Jurkat, Clone E6-1 (cell line): ENCODE measurements at regions not wholly inside any gene's neighbourhood (a gene's known extent, or its start where the extent isn't known, plus 50 kb on each side); places are given as distances from the start of the nearest gene placed in this dataset.

ENCODE experiments used
- DNase-seq: peaks from one replicate; pipeline ENCODE4 v3.0.0-alpha.2; 2011; ENCODE audit warnings: low read depth, low spot score
- H3K4me3 ChIP-seq: 2 replicates; pipeline ENCODE4 v1.5.1; 2011; ENCODE audit warnings: mild to moderate bottlenecking, low read length, control low read depth, moderate library complexity

GRCh38 chr6:165969184-165969583, 198.5 kb downstream of the TBXT start:
- no peak for DNase-seq
- no peak overlapping the region for H3K4me3 ChIP-seq

DNA sequence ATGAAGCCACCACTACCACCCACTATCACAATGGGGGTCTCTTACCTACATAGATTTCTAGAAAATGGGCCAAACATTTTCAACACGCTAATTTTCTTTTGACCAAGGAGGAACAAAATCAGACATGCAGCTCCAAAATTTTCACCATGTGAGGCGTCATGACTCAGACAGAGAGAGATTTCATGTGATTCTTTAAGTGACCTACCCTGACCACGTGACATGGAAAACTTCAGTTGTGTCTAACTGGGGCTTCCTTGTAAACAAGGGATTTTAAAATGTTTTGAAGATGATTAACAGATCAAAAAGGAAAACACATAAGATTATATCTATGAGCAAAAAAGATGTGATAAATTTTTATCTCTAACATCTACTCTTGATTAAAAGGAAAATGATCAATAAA, 199.2 kb downstream of the TBXT start:
- DNase-seq: no peak
- H3K4me3 ChIP-seq: no peak overlapping the region

DNA sequence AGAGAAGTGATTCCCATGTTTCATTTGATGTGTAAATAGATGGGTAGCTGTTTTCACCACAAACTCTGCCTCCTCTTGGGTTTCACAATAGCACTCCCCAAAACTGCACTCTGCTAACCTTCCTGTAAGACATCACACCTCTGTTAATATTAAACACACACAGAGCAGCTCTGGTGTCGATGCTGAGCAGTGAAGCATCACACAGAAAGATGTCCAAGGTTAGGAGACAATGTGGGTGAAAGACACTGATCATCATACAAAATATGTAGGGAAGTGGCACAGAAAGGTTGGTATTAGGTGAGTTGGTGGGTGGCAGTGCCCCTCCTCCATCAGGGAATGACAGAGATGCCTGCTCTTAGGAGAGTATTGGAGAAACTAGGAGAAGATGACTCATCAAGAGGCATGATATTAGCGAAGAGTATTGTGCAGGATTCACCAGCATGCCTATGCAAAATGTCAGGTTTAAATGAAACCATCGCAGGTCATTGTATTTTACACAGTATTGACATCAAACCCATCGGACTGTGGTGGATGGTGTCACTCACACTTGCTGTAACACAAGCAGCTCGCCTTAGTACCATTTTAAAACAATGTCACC, 199.7 kb downstream of the TBXT start:
- DNase-seq: no peak
- H3K4me3 ChIP-seq: no peak overlapping the region

DNA sequence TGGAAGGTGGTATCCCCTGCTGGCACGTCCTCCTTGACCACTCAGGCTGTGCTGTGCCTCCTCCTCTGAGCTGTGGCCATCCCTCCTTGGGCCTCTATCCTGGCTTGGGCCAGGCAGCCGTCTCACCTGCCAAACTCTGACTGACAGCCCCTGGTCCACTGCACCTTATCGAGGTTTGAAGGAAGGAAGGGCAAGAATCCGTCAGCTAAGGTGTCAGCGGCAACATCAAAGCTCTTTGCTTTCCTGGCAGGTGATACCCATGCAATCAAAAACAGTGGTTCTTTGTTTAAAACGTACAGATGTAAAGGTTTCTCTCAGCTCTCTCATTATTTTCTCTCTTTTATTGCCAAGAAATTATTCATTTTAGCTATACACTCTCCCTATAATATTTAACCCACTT, 203.9 kb downstream of the TBXT start:
- DNase-seq: no peak
- H3K4me3 ChIP-seq: no peak overlapping the region

GRCh38 chr6:165962366-165962765, 205.3 kb downstream of the TBXT start:
- no peak for DNase-seq
- H3K4me3 ChIP-seq: no peak overlapping the region

DNA sequence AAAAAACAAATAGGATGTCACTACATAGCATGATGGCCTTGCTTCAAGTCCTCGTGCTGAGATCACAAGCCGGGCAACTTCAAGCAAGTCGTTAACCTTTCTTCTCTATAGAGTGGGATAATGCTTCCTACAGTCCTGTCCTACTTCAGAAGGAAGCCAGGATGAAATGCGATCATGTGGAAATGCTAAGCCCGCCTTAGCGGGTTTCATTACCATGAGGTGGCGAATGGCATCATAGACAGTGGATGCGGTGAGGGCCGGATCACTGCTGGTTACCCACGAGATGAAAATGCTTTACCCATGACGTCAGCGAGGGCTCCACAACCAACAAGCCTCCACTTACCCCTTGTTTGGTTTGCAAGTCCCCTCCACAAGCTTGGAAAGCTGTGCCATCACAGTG, 206.4 kb downstream of the TBXT start:
- no peak for DNase-seq
- H3K4me3 ChIP-seq: no peak overlapping the region

DNA sequence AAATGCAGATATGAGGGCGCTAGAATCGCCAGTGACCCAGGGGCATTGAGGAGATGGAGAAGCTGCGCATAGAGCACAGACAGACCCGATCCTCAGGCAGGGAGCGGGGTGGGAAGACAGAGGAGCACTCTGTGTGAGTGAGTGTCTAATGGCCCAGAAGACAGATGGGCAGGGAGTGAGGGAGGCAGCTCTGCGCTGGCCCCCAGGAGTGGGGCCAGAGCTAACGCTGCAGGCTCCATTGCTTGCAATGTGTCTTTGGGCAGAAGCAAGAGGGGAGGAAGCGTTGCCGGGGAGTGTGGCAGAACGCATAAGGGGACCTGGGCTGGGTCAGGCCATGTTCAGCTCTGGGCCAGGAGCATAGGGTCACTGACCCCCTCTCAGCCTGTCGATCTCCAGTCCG, 207.0 kb downstream of the TBXT start:
- no peak for DNase-seq
- H3K4me3 ChIP-seq: no peak overlapping the region

- H3K4me3 ChIP-seq: no peak overlapping the region
- DNase-seq: no peak
These were observed 208.0 kb downstream of the TBXT start for GRCh38 chr6:165959627-165960026.

GRCh38 chr6:165956874-165957273, 210.8 kb downstream of the TBXT start:
- no peak for DNase-seq
- no peak overlapping the region for H3K4me3 ChIP-seq

DNA sequence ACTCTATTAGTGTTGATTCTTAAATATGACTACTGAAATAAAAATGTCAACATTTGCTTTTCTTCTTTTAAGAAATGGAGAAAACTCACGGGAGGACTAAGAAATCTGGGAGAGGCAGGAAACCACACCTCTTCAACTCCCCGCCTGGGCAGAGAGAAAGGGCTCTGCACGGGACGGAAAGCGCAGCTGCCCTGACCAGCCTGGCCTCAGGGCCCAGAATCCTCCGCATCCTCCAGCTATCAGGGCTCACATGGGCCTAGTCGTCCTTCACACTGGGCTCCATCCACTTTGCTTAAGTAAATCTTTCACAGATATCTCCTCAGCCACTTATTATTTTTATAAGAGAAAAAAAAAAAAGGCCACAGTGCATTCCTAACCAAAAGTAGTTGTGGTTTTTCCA, 215.1 kb downstream of the TBXT start:
- no peak for DNase-seq
- H3K4me3 ChIP-seq: no peak overlapping the region

DNA sequence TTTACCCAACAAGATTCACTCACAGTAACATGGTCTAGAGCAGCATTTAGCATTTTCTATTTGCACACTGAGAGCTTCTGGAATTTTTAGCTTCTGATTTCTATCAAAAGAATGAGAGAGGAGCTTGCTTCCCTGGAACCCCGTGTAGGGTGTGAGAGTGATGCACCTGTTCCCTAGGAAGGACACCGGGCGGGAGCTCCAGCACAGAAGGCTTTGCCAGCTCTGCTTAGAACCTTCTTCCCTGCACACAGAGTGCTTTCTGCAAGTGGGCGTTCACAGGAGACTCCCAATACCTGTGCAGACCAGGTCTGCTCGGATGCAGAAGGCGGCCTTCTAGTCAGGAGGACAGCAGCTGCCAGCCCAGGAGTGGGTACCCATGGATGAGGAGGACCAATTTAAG, 217.3 kb downstream of the TBXT start:
- DNase-seq: no peak
- H3K4me3 ChIP-seq: no peak overlapping the region

DNA sequence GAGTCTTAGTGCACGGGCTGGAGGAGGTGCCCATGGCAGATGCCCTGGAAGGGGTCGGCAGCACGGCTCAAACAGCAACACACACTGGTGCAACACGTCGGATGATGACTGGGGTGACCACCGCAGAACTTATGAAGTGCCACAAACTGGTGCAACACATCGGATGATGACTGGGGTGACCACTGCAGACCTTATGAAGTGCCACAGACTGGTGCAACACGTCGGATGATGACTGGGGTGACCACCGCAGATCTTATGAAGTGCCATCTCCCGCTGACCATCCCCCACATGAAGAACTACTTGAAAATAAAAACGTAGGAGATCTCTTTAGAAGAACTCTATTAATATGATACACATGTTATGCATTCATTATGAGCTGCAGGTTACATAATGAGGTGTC, 218.3 kb downstream of the TBXT start:
- H3K4me3 ChIP-seq: no peak overlapping the region
- no peak for DNase-seq

GRCh38 chr6:165944002-165944466, 223.6 kb downstream of the TBXT start:
- H3K4me3 ChIP-seq: no peak overlapping the region
- DNase-seq: no peak

DNA sequence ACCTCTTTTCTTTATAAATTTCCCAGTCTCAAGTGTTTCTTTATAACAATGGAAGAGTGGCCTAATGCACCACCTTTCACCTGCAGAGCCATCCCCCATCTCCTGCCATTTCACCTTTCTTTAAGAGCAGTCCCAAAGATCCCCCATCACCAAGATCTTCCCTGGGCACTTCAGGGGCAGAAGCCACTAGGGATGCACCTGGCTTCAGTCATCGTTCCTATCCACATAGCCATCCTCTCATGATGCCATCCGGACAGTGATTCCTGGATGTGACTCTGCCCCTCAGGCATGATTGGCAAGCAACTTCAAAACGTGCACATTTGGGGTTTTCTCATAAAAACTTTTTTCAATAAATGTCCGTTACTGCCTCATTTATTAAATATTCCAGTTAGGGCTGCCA, 225.9 kb downstream of the TBXT start:
- no peak overlapping the region for H3K4me3 ChIP-seq
- no peak for DNase-seq

- H3K4me3 ChIP-seq: no peak overlapping the region
- no peak for DNase-seq
These were observed 226.3 kb downstream of the TBXT start for GRCh38 chr6:165941249-165941775.

DNA sequence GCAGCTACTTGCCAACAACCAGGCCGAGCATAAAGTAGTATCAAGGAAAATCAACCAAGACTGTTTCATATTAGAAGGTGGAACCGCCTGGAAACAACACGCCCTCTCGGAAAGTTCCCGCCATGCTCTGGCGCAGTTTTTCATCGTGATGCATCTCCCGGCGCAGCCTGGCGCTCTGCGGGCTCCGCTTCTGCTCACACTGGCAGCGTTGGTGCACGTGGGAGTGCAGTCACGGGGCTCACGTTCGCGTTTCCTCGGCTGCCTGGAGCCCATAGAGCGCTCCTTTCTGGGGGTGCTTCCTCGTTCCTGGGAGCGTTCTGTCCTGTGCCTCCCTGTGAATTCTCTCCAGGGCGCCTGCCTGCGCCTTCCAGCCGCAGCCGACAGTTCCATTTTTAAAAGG, 227.3 kb downstream of the TBXT start:
- DNase-seq: no peak
- H3K4me3 ChIP-seq: no peak overlapping the region

- DNase-seq: no peak
- H3K4me3 ChIP-seq: no peak overlapping the region
These were observed 227.9 kb downstream of the TBXT start for GRCh38 chr6:165939601-165940290.

DNA sequence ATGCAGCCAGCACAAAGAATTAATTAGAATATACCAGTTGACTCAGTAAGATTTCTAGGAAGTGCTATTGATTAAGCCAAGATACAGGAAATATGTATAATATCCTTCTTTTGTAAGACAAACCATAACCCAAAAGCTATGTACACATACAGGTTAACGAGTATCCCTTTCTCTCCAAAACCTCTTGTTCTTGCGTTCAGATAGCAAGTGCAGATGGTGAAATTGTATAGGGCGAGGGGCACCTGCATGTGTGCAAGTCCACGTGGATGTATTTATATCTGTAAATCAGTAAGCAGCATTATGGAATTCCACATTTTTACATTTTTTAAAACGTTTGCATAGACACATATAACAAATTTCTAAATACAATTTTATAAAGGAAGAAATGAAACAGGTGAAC, 228.6 kb downstream of the TBXT start:
- DNase-seq: no peak

GRCh38 chr6:165937564-165938358, 229.9 kb downstream of the TBXT start:
- DNase-seq: no peak
- no peak overlapping the region for H3K4me3 ChIP-seq

More for the DNA sequence above, 228.6 kb downstream of the TBXT start:
- H3K4me3 ChIP-seq: no peak overlapping the region

GRCh38 chr6:165936660-165937059, 231.0 kb downstream of the TBXT start:
- no peak for DNase-seq
- H3K4me3 ChIP-seq: no peak overlapping the region
